Psoas muscle (tissue), 7 donors: ENCODE measurements at regions not wholly inside any gene's neighbourhood (a gene's known extent, or its start where the extent isn't known, plus 50 kb on each side); places are given as distances from the start of the nearest gene placed in this dataset.

Experiments
- ATAC-seq, 4 donors: fragments of 200-7000 bp; cut with Tn5 transposase; one replicate each; pipeline ENCODE4 v1.9.1; 2020; ENCODE audit warnings: moderate library complexity in 3 of 4, mild to moderate bottlenecking in 2 of 4
- DNase-seq, 2 donors: peaks; one replicate each; pipeline ENCODE4 v3.0.0-alpha.2; 2020
- H3K27ac ChIP-seq: fragments of 200-600 bp; one replicate; pipeline ENCODE4 v1.8.0; 2022
- H3K27me3 ChIP-seq, 3 donors: fragments of 200-600 bp in 1 of 3; one replicate each; pipeline versions ENCODE4 v1.6.1 to v1.8.0; 2013 to 2022; ENCODE audit warnings: low read length in 2 of 3, mild to moderate bottlenecking in 2 of 3, moderate library complexity in 1 of 3; ENCODE audit not compliant: insufficient read depth in 3 of 3
- H3K36me3 ChIP-seq, 2 donors: fragments of 200-600 bp in 1 of 2; one replicate each; pipeline versions ENCODE4 v1.6.1 to v1.8.0; 2013 to 2022; ENCODE audit warnings: low read depth in 1 of 2, mild to moderate bottlenecking in 1 of 2, moderate library complexity in 1 of 2; ENCODE audit not compliant: insufficient read depth in 1 of 2
- H3K4me1 ChIP-seq: fragments of 200-600 bp; one replicate; pipeline ENCODE4 v1.8.0; 2022
- H3K4me3 ChIP-seq: fragments of 200-600 bp; one replicate; pipeline ENCODE4 v1.8.0; 2022; ENCODE audit warnings: mild to moderate bottlenecking
- H3K9me3 ChIP-seq: fragments of 200-600 bp; one replicate; pipeline ENCODE4 v1.8.0; 2022
- whole genome bisulfite sequencing, 3 donors: extraction: QIAGEN DNeasy Blood & Tissue Kit; methylation state at CpG; one replicate each; pipeline versions ENCODE4 v1.1.6 to v1.1.7; 2013; 5-methylcytosine and 5-hydroxymethylcytosine counted together
- intact Hi-C, 2 donors: fragments of 100-400 bp; cut with DNase I; formaldehyde crosslinking; loops; one replicate each; pipeline versions ENCODE4 v1.11.0 to v1.14.2; 2022
- TF ChIP-seq, protein P1 (sequence below): fragments of 200-600 bp; IDR thresholded peaks from one replicate; pipeline ENCODE4 v1.8.0; 2022; ENCODE audit warnings: antibody characterized with exemption
- donor health status: healthy with polysubstance abuse.
- donor health status: DM: no; HTN: no; CAD: no; lungs with moderate emphysema.
- donor health status: Bipolar disorder and iron deficiency.
- donor health status: healthy.
- donor health status: DM: yes; HTN: yes; CAD: no.
- donor health status: DM: no; HTN: no; CAD: no.
- donor health status: DM: yes; HTN: yes; CAD: no.

DNA sequence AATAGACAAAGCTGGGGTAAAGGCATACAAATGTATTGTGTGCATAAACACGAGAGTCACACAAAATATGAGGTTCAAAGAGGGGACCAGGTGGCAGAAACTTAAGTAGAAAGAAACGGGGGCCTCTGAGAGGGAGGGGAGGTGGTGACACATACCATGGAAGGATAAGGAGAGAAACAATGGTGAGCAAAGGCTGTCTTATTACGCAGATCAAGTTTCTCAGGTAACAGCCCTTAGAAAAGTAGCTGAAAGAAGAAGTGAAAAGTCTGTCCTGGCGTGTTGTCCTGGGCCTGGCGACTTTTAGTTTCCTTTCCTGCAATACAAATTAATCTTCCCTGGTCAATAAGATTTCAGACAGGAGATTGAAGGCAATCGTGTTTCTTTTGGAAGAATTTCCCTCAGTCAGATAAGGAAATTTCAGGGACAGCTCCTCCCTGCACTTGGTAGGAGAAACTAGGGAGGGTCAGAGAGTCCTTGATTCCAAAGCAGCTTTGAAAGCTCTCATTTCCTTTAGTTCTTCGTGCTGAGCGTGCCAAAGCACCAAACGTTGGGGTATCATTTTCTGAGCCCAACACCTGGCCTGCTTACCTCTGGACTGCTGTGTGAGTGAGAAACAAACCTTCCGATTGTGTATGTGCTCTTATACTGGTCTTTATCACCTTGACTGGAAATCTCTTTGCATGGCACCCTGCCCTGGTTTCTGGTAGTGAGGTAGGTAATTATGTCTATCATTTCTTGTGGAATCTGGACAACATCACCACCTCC, 676.7 kb upstream of the LCORL start:
- ATAC-seq (no peak), DNase-seq (no peak)
- H3K9me3 ChIP-seq = no peaks in the 10 kb centered on the region
- WGBS, 3 donors = 57 to 62% (median 61%) methylated on average over 10 of the region's 10 CpGs
- H3K27ac ChIP-seq = no peak overlapping the region
- TF ChIP-seq, protein P1, sequence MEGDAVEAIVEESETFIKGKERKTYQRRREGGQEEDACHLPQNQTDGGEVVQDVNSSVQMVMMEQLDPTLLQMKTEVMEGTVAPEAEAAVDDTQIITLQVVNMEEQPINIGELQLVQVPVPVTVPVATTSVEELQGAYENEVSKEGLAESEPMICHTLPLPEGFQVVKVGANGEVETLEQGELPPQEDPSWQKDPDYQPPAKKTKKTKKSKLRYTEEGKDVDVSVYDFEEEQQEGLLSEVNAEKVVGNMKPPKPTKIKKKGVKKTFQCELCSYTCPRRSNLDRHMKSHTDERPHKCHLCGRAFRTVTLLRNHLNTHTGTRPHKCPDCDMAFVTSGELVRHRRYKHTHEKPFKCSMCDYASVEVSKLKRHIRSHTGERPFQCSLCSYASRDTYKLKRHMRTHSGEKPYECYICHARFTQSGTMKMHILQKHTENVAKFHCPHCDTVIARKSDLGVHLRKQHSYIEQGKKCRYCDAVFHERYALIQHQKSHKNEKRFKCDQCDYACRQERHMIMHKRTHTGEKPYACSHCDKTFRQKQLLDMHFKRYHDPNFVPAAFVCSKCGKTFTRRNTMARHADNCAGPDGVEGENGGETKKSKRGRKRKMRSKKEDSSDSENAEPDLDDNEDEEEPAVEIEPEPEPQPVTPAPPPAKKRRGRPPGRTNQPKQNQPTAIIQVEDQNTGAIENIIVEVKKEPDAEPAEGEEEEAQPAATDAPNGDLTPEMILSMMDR = no peak
- no peaks in the 10 kb centered on the region for H3K36me3 ChIP-seq
- intact Hi-C loops = no loop called here
- no peak overlapping the region for H3K4me3 ChIP-seq
- no peaks in the 10 kb centered on the region for H3K4me1 ChIP-seq
- H3K27me3 ChIP-seq = peaks cover 0 to 2% (median 0%) of the 10 kb centered on the region in 3 donors

DNA sequence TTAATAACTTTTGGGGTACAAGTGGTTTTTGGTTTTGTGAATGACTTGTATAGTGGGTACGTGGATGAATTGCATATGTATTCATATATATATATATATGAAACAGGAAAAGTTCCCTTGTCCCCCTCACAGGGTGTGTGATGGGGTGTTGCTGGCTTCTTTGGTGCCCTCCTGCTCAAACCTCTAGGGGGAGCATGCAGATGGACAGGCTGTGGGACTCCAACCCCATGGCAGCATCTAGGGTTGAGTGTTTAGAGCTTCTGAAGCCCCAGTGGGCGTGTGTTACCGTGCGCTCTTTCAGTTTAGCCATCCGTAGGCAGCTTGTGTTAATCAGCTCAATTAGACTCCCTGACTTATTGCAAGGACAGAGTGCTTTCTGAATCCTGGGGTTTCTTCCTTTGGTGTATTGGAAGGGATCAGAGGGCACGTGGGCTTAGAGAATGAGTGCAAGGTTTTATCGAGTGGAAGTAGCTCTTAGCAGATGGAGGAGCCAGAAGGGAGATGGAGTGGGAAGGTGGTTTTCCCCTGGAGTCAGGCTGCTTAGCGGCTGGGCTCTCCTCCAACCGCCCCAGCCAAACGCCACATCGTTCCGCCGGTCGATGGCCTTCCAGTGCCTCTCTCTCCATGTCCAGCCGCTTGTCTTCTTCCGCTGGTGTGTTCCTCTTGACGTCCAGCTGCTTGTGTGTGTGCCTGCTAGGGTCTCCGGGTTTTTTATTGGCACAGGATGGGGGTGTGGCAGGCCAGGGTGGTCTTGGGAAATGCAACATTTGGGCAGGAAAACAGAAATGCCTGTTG, 674.4 kb upstream of the LCORL start:
- intact Hi-C loops = no loop called here
- no peak overlapping the region for H3K27ac ChIP-seq
- no peaks in the 10 kb centered on the region for H3K9me3 ChIP-seq
- H3K27me3 ChIP-seq = peaks cover 0 to 2% (median 0%) of the 10 kb centered on the region in 3 donors
- WGBS, 3 donors = 92 to 97% (median 93%) methylated on average over 18 of the region's 18 CpGs
- H3K4me1 ChIP-seq = no peaks in the 10 kb centered on the region
- no peaks in the 10 kb centered on the region for H3K36me3 ChIP-seq
- ATAC-seq (no peak), DNase-seq (no peak)
- H3K4me3 ChIP-seq = no peak overlapping the region
- TF ChIP-seq, protein P1 = no peak

DNA sequence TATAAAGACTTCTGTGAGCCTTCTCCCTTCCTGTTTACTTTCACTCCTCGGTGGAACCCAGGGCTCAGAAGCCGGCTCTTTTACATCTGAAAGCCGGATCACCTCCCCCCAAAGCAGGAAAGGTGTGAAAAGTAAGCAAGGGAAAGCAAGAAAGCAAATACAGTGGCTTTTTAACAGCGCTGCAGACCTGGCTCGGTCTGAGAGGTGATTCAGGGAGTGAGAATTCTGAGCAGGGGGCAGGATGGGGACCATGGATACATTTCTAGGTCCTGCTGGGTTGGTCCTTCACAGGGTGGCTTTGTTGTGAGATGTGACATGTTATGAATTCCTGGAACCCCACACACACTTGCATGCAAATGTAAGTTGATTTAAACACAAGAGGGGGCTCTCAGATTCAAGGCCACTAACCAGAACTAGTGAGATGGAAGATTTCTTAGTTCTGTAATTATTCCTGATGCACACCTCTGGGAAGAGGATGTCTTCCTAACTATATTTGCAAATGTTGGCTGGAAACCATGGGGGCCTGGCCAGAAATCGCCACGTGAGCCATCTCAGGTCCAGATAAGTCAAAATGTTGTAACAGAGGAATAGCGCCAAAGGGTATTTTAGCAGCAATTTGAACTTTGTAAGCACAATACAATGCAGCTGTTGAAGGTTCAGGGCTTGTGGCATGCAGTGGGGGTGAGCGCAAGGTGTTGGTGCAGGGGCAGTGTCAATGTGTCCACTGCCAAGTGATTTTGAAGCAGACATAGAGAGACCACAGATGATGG, 670.1 kb upstream of the LCORL start:
- H3K36me3 ChIP-seq = no peaks in the 10 kb centered on the region
- H3K27ac ChIP-seq = no peak overlapping the region
- H3K27me3 ChIP-seq = peaks cover 0 to 2% (median 0%) of the 10 kb centered on the region in 3 donors
- no peak for DNase-seq
- TF ChIP-seq, protein P1 = no peak
- intact Hi-C loops = loop anchor here in 1 of 2 donors (5.0 kb wide), 1 partner anchor 1991 kb away; no protein-coding TSS in a partner anchor
- no peak overlapping the region for H3K4me3 ChIP-seq
- no peaks in the 10 kb centered on the region for H3K9me3 ChIP-seq
- H3K4me1 ChIP-seq = peaks cover 10% of the 10 kb centered on the region
- 39 to 53% (median 41%) methylated on average over 9 of the region's 9 CpGs for WGBS, 3 donors
- ATAC-seq = no peak

DNA sequence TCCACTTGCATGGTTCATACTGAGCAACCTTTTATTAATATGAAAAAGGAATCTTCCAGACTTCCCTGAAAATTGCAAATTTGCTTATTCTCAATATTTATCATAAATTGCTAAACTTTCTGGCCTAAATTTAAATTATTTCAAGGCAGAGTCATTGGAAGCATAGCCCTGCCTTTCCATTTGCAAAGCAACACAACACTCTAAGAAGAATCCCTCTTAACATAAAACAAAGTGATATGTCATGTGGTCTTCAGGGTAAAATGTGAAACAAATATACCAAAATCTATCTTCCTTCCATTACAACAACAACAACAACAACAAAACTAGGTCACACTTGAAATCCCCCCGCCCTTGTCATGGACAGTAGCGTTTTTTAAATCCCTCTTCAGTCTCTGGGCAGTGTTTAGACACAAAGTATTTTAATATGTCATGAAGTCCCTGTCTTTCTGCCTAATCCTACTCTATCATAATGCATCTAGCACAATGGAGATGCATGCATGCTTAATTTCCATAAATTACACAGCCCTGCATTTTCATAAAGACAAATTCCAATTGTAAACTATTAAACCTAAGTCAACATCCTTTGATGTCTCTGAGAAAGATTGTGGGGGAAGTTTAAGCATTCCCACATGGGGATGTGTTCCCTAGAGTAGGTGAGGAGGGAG, 668.9 kb upstream of the LCORL start:
- intact Hi-C loops = loop anchor here in 1 of 2 donors (5.0 kb wide), 1 partner anchor 1992 kb away; no protein-coding TSS in a partner anchor
- Histone ChIP-seq H3K27ac (no peak overlapping the region), H3K36me3 (no peaks in the 10 kb centered on the region), H3K27me3 (no peaks in the 10 kb centered on the region), H3K4me1 (peaks cover 10% of the 10 kb centered on the region), H3K9me3 (no peaks in the 10 kb centered on the region), H3K4me3 (no peak overlapping the region)
- 66 to 70% (median 70%) methylated on average over 2 of the region's 2 CpGs for WGBS, 3 donors
- DNase-seq (no peak), ATAC-seq (no peak)
- TF ChIP-seq, protein P1 = no peak
